GM21786 (cell line): ENCODE measurements at regions not wholly inside any gene's neighbourhood (a gene's known extent, or its start where the extent isn't known, plus 50 kb on each side); places are given as distances from the start of the nearest gene placed in this dataset.
A peak's percentile ranks its signal among the peaks of the same experiment; 100 is the strongest.

Experiments
- ATAC-seq: cut with Tn5 transposase; IDR thresholded peaks from one replicate; pipeline ENCODE4 v1.9.1; 2021; ENCODE audit not compliant: unreplicated experiment

DNA sequence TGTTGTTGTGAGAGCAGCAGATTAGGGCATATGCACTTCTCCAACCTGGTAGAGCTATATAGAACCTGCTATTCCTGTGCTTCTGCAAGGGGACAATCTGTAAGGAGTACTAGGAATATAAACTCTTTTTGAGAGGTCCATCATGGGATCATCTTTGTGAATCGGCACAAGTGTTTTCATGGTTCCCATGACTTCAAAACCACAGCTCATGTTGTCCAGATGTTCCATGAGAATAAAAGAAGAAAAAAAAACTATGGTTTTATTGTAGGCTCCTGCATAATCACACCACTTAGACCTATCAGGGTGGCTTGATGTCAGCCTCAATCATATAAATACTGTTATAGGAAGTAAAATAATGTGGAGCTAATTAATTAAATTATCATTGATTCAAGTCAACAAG lies 311.4 kb upstream of the ATP2B1 start:
- ATAC-seq, result no peak

DNA sequence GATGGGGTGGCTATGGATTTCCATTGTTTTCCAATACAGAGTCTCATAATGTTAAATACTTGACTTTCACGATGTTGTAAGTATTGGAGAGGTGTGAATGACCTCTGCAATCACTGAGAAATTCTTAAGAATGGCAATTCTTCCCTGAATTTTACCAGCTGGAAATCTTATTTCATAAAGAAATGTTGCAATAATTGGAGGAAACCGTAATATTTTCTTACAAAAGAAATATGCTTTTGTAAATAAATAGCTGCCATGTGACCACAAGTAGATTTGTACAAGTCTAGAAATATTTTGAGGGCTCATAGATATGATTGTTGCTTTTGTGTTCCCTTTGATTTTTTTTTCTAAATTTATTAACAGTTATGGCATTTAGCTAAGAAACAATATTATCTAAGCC lies 308.7 kb upstream of the ATP2B1 start:
- ATAC-seq, result no peak

DNA sequence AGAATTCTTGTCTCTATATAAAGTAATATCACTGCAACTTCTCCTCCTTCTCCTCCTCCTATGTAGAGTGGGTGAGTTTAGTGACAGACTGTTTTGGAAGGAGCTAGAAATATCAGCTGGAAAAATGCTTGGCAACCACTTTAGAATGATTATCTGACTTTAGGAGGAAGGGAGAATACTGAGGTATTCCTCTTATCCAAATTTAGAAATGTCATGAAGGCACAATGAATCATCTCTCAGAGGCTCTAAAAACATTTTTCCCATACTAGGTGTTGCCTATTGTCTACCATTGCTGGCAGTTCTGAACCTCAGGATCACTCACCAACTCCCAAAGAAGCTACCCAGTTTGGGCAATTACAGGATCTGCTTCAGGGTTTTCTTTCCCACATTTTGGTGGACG lies 306.6 kb upstream of the ATP2B1 start:
- no peak for ATAC-seq

DNA sequence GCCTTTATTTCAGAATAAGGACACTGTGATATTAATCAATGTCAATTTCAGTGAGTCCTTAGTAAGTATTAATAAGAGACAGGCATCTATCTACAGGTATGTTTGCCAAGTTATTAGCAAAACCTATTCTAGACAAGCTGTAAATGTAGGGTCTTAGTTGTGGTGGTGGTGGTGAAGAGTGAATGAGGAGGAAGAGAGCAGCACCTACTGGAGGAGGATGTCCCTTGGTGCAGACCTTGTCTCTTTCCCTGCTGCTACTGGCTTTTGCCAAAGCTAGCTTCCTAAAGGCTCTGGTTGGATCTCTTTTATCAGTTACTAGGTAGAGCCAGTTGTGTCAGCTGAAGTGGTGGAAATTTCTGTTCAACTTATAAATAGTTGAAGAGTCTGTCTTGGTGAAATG lies 304.8 kb upstream of the ATP2B1 start:
- ATAC-seq, result peak; percentile 67

DNA sequence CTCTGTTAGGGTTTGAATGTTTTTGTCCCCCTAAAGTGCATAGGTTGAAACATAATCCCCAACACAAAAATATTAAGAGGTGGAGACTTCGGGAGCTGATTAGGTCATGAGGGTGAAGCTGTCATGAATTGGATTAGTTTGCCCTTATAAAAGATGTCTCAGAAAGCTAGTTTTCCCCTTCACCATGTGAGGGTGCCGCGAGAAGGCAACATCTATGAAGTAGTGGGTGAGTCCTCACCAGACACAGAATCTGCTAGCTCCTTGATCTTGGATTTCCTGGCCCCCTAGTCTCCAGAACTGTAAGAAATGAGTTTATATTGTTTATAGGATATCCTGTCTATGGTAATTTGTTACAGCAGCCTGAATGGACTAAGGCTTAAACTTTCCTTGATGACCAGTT lies 301.5 kb upstream of the ATP2B1 start:
- ATAC-seq, result no peak

DNA sequence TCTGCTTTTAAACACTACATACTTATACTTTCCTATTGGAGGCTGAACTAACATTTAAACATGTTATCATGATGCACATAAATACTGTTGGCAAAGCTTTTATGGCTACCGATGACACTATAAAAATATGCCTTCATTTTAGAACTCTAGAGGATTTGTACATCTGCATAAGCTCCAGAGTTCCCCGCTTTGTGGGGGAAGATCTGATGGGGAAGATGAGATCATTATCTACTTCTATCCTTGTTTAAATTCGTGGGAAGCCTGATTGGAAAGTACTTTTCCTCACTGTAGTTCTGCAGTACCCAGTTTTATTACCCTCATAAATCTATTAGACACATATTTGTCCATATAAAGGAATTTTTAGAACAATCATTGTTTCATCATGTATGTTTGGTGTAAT lies 299.6 kb upstream of the ATP2B1 start:
- no peak for ATAC-seq

DNA sequence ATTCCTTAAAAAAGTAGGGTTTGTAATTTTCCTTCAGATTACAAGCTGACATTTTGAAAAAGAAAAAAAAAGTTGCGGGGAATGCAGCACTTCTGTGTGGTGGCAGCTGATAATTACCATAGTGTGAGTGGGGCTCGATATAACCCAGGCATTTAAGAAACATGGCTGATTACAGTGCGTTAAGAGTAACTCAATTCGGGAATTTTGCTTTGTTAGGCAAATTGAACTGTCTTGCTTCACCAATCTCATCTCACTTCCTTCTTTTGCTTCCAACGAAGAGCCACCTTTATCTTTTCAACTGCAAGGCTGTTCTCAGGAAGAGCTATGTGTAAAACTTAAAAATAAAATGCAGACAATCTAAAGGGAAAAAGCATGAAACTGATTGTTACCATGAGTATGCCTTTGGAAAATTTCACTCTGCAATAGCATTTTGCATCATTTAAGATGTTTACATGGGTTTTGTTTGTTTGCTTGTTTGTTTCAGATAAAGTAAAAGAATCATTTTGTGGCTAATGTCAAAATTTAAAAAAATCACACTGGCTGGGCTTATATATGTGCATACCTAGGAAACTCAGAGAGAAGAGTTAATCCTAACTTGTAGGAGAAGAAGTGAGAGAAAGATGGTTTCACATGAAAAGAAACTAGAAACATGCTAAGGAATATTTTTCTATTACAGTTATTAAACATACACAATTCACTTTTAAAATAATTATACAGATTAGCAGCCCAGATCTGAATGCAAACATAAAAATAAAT lies 295.9 kb upstream of the ATP2B1 start:
- no peak for ATAC-seq

DNA sequence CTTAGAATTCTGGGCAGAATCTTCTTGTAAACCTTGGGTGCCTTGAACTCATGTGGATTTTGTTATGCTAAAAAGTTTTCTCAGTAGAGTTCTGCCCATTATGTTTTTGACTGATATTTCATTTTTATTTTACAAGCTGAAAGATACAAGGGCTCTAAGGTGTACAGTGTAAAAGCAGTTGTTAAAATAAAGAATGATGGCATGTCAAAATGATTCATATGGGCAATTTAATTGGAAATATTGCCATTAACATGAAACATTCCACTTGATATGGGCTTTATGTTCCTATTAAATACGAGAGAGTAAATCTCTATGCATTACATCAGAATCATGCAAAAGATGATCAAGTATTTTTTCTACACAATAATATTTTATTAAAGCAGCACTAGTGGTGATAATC lies 295.1 kb upstream of the ATP2B1 start:
- no peak for ATAC-seq

DNA sequence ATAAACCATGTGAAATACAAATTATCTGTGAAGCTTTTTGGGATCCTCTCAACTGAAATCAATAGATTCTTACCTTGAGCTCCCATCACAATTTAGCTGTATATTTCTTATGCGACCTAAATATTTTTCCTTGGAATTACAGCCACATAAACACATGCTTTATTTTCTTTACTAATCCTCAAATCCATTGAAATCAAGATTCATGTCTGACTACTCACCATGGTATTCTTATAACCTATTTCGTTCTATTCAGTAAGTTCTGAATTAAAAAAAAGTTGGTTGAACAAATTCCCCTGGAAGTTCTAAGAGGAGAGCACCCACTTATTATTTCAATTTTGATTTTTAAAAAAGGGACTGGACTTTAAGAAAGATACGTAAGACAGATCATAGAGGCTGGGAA lies 292.1 kb upstream of the ATP2B1 start:
- no peak for ATAC-seq

DNA sequence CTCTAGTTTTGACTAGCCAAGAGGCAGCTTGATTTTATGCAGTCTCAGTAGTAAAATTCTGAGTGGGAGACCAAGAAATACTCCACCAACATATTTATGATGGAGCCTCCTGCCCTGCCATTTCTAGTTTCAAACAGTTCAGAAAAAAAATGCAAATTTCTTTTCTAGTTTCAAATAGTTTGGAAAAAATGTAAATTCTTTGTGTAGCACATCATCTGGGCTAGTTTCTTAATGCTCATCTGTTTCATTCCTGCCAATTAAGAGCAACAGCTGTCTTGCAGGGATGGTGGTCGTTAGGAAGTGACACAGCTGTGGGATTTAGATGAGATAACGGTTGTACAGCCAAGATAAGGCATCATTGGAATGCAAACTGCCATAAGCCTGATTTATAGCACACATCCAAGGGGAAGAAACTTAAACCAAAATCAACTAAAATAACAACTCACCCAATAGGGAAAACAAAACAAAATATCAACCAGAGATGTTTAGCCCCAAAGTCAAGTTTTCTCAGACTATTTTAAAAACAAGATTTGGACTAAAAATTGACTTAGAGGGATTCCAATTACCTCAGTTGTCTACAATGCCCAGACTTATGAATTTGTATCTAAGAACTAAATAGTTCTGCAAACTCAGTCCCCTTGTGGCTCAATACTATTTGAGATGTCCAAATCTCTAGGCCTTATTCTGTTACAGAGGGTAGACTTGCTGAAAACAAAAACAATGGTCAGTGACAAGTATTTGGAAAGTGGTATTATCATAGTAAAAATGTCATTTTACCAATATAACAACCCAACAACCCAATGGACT lies 291.3 kb upstream of the ATP2B1 start:
- ATAC-seq, result no peak

DNA sequence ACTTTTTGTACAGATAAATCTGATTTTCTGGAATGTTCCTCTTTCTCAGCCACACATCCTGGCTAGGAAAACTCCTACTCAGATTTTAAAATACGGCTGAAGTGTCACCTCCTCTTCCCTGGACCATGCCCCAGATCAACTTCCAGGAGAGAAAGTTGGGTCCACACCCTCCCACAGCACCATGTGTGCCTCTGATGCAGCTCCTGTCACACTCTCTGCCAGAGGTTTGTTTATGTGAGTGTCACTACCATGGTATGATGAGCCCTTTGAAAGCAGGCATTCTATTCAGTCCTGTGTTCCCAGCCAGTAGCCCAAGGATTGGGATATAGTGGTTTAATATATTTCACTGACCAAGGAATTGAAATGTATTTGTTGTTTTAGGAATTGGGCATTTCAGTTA lies 287.2 kb upstream of the ATP2B1 start:
- ATAC-seq, result no peak

DNA sequence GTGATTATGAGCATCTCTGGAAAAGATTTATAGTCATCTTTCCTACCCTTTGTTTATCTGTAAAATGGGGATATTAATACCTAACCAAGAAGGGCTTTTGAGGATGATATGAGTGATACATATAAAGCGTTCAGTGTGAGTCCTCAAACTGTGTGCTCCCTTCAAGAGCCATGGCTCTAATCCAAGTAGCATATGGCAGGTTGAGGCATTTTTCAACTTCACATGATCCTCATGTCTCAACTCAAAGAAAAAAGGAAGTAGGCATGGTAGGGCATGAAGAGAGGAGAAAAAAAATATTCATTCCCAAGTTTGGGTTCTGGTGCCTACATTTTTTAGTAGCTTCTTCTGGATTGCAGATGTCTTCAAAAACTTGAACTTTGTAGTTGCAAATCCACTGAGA lies 286.3 kb upstream of the ATP2B1 start:
- no peak for ATAC-seq

DNA sequence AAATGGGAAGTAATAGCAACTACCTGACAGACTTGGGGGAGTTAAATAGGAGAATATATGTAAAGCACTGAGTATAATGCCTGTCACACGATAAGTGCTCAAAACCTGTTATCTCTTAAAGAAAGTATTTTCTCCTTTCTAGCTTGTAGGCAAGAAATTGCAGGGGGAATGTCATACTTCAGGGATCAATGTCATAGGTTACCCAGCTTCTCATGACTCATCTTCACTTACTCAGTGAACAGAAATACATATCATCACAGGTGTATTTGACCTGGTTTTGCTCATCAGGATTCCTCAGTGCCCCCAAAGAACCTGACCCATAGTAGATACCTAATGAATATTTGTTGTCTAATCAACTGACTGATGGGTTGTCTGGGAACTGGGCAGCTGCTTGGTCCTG lies 285.0 kb upstream of the ATP2B1 start:
- no peak for ATAC-seq

DNA sequence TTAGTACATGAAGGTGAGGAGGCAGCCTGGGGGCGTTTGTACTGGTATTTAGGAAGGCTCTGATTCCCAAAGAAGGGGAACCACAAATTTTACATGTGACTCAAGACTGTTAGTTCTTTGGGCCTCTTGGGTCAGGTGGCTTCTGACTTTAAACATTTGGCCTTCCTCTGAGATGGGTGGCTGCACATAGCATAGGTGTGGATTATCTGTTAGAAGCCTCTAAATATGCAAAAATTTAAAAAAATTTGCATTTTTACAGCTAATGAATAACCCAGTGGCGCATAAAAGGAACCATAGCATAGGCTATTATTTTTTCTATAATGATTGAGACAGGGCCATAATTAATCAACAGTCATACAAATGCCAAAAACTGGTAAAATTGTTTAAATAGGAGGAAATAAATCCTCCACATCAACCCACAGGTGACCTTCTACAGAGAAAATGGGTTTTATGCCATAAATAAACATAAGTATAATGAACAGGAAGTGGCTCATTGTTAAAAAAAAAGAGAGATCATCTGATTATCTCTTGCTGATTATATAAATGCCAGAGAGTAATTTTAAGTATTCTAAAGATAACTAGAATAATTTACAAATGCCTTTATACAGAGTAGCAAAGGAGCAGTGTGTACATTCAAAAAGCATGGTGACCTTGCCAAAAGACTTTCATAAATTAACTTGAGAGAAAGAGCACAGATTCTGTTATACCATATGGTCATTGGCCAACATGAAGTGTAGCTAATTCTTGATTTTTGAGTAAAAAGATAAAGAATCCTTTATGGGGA lies 284.2 kb upstream of the ATP2B1 start:
- no peak for ATAC-seq

DNA sequence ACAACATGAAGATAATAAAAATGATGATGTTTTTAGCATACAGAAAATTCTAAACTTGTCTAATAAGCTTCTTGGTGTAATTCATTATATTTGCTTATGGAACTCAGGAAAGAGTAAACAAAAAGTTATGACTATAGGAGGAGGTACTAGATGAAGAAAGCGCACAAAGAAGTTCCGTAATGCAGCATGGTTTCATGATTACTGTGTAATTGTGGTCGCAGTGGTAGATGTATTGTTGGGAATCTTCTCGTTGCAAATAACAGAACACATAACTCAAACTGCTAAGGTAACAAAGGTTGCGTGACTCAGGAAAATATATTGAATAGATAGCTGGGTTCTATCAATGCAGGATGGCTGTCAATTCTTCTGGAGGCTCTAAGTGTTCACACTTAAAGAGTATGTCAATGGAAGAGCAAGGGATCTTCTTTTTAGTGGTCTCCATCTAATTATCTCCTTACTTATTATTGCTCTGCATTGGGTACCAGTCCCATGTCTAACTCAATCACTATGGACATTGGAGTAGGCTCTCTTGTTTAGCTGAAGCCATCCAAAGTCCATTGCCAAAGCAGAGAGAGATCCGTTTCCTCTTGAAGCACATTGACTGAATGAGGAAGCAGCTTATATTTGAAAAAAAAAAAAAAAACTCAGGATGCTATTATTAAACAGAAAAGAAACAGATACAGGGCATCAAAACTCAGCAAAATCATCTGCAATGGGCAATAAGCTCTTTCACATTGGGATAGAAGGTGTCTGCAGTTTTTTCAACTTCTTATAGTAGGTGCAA lies 283.4 kb upstream of the ATP2B1 start:
- ATAC-seq, result no peak

DNA sequence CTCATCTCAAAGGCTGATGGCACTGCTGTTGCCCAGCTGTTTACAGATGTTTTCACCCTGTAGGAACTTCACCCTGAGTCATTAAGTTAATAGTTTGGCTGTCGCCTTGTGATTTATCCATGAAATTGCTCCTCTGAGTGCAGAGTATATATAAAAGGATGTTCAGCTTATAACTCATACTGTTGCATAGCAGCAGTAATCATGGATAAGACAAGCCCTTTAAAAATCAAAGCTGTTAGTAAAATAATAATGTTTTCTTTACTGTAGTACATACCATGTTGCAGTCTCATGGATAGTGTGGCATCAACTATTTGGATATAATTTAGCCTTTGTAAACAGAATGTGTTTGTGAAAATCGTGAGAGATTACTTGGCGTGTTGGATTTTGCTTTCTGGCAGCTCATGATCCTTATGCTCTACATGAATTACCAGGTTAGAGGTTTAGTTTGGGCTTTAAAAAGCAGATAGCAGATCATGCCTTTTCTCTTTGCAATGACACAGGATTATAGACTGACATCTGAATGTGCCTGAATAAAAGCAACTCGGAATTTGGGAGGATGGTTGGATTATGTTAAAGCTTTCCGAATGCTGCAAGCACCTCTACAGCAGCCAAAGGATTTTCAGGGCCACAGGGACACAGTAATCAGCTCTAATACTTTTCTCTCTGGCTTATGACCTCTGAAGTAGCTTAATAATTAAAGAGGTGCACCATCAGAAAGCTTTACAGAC lies 279.7 kb upstream of the ATP2B1 start:
- ATAC-seq, result no peak

DNA sequence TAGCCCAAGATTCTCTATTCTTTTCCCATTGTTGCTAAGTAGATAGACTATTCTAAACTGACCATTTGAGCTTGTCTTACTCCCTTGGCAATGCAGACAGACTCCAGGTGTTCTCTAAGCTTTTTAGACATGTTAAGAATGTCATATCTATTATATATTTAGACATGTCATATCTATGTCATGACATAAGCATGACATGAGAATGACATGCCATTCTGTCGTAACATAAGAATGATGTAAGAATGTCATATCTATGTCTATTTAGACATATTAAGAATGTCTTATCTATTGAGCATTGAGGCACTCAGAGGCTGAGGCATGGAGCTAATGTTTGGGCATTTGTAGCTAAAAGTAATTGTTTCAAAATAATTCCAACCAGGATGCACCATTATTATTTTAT lies 277.3 kb upstream of the ATP2B1 start:
- no peak for ATAC-seq

DNA sequence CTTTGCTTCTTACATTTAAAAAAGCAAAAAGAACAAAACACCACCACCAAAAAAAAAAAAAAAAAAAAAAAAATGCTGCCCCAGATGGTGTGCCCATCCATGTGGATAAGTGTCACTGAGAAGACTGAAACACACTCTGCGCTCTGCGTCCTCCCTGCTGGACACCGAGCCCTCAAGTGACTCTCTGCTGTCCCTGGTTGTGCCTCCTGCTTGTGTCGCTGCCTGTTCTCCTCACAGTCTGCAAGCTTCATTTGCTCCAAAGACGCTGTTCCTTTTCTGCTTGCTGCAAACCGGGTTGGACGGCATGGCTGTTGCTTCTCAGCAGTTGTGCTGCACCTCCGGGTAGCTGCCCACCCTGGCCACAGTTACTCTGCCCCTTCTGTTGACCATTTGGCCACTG lies 276.2 kb upstream of the ATP2B1 start:
- ATAC-seq, result no peak

DNA sequence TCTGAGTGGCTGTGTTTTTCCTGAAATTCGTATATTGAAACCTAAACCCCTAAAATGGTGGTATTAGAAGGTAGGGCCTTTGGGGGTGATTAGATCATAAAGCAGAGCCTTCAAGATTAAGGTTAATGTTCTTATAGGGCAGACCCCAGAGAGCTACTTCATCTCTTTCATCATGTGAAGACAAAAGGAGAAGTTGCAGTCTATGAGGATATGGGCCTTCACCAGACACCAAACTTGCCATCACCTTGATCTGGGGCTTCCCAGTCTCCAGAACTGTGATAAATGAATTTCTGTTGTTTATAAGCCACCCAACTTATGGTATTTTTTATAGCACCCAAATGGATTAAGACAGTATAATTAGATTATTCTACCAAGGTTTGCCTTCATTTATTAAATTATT lies 275.0 kb upstream of the ATP2B1 start:
- ATAC-seq, result no peak

DNA sequence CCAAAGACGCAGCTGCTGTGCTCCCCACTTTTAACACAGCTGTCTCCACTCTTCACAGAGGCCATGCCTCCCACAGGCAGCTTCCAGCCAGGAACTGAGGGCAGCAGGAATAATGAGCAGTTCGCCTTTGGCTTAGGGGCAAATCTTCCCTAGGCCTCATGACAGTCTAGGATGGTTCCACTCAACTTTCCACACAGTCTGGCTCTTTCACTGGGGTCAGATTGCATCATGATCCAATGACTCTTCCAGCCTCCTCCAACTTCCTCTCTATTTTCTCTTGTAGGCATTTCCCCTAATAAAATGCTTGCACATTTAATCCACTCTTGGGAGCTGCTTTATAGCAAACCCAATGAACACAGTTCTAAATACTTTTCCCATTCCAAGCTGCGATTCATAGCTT lies 271.6 kb upstream of the ATP2B1 start:
- no peak for ATAC-seq
